Effector memory CD8-positive, alpha-beta T cell (primary cell): ENCODE measurements at regions not wholly inside any gene's neighbourhood (a gene's known extent, or its start where the extent isn't known, plus 50 kb on each side); places are given as distances from the start of the nearest gene placed in this dataset.

Source experiments
- ATAC-seq: fragments of 150-1000 bp; cut with Tn5 transposase; replicated peaks from 2 replicates; pipeline ENCODE4 v1.10.0; 2021; ENCODE audit warnings: mild to moderate bottlenecking, moderate library complexity
- DNase-seq, 3 experiments: peaks; one replicate each; pipeline ENCODE4 v3.0.0; 2021
- H3K27ac Mint-ChIP-seq, 2 donors: one replicate each; pipeline ENCODE4 v1.8.0; 2022; ENCODE audit warnings: mild to moderate bottlenecking in 2 of 2, mixed read lengths in 2 of 2, moderate library complexity in 2 of 2
- H3K27me3 Mint-ChIP-seq, 2 donors: one replicate each; pipeline ENCODE4 v1.8.0; 2022; ENCODE audit warnings: mixed read lengths in 2 of 2
- H3K36me3 Mint-ChIP-seq: one replicate; pipeline ENCODE4 v1.8.0; 2022; ENCODE audit warnings: mild to moderate bottlenecking, moderate library complexity, mixed read lengths; ENCODE audit not compliant: insufficient read depth
- H3K4me1 Mint-ChIP-seq, 2 donors: one replicate each; pipeline ENCODE4 v1.8.0; 2022; ENCODE audit warnings: low read depth in 2 of 2, mixed read lengths in 2 of 2
- H3K4me3 Mint-ChIP-seq, 2 donors: one replicate each; pipeline ENCODE4 v1.8.0; 2022; ENCODE audit warnings: mild to moderate bottlenecking in 2 of 2, mixed read lengths in 2 of 2, moderate library complexity in 2 of 2
- H3K9me3 Mint-ChIP-seq, 2 donors: one replicate each; pipeline ENCODE4 v1.8.0; 2022; ENCODE audit warnings: mixed read lengths in 2 of 2

GRCh38 chr21:19326531-19327319 is 923.1 kb upstream of the TMPRSS15 start:
- H3K4me1 Mint-ChIP-seq = no peaks in the 10 kb centered on the region
- H3K27ac Mint-ChIP-seq = no peak overlapping the region
- H3K36me3 Mint-ChIP-seq = no peaks in the 10 kb centered on the region
- H3K27me3 Mint-ChIP-seq = no peaks in the 10 kb centered on the region
- no peak for ATAC-seq
- no peaks in the 10 kb centered on the region for H3K9me3 Mint-ChIP-seq
- DNase-seq = no peak
- H3K4me3 Mint-ChIP-seq = no peak overlapping the region

DNA sequence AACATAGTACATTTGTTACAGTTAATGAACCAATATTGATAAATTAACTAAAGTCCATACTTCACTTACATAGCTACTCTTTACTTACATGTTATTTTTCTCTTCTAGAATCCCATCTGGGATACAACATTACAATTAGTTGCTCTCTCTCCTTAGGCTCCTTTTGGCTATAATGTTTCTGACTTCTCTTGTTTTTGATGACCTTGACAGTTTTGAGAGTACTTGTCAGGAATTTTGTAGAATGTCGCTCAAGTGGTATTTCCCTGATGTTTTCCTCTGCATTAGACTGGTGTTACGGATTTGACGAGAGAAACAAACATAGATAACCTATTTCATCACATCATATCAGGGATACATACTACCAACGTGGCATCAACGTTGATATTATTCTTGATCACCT is 925.4 kb upstream of the TMPRSS15 start:
- H3K9me3 Mint-ChIP-seq = no peaks in the 10 kb centered on the region
- DNase-seq (no peak), ATAC-seq (no peak)
- H3K27ac Mint-ChIP-seq = no peak overlapping the region
- no peaks in the 10 kb centered on the region for H3K36me3 Mint-ChIP-seq
- no peaks in the 10 kb centered on the region for H3K27me3 Mint-ChIP-seq
- no peak overlapping the region for H3K4me3 Mint-ChIP-seq
- H3K4me1 Mint-ChIP-seq = no peaks in the 10 kb centered on the region

DNA sequence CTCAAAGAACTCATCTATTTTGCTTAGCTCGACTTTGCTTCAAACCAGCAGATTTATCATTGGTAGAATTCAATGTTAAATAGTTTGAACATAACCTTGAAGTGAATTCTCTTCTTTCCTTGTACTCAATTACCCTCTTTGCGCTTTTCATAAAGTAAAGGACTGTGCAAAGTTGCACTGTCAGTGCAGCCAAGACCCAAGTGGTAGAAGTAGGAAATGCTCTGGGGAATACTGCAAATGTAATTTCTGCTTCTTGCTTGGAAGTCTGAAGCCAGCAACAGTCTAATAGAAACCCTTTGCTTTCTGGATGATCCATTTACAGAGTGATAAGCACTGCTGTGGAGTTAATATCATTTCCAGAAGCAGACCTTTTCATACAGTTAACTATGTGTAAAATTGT is 936.7 kb upstream of the TMPRSS15 start:
- ATAC-seq (no peak), DNase-seq (no peak)
- Mint-ChIP-seq H3K4me1 (no peaks in the 10 kb centered on the region), H3K9me3 (peaks cover 0 to 1% of the 10 kb centered on the region in 2 donors), H3K4me3 (no peak overlapping the region), H3K27ac (no peak overlapping the region), H3K36me3 (no peaks in the 10 kb centered on the region), H3K27me3 (no peaks in the 10 kb centered on the region)

- no peaks in the 10 kb centered on the region for H3K27me3 Mint-ChIP-seq
- no peak overlapping the region for H3K27ac Mint-ChIP-seq
- no peaks in the 10 kb centered on the region for H3K36me3 Mint-ChIP-seq
- ATAC-seq = no peak
- peaks cover 0 to 2% of the 10 kb centered on the region in 2 donors for H3K9me3 Mint-ChIP-seq
- no peaks in the 10 kb centered on the region for H3K4me1 Mint-ChIP-seq
- DNase-seq = no peak
- no peak overlapping the region for H3K4me3 Mint-ChIP-seq
These were observed 937.4 kb upstream of the TMPRSS15 start for GRCh38 chr21:19340954-19341353.

DNA sequence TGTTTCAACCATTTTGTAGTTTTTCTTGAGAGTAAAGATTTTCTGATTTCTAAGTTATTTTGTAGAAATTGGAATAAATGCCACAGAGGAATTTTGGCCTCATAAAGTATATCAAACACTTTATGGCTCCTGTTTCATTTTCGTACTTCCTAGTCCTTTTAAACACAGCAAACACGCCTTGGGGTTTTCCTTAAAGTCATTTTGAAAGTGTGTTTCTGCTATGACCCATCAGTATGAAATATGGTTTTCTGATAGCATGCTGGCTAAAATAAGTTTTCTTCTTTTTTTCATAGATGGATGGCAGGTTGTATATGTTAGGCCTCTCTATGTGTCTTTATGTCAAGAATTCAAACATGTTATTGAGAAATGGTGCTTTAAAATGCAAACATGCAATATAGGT is 940.1 kb upstream of the TMPRSS15 start:
- H3K4me1 Mint-ChIP-seq = no peaks in the 10 kb centered on the region
- no peak for ATAC-seq

DNA sequence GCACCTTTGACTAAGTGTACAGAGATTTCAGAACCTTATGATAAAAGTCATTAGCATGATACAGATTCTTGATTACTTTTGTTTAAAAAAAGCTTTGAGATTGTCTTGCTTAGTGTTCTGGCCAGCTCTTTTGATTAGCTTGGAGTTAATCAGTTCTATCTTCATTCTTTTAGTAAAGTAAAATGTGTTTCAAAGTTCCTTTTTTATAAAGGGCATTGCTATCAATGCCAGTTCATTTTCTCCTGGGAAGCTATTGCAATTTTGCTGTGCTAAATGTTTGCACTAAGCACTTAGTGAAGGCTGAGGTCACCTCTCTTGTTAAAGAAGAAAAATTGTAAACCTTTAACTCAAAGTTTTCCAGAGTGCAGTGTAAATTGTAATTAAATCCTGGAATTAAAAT is 946.7 kb upstream of the TMPRSS15 start:
- Mint-ChIP-seq H3K4me3 (no peak overlapping the region), H3K36me3 (no peaks in the 10 kb centered on the region), H3K4me1 (no peaks in the 10 kb centered on the region), H3K9me3 (peaks cover 0 to 5% of the 10 kb centered on the region in 2 donors), H3K27ac (no peak overlapping the region), H3K27me3 (no peaks in the 10 kb centered on the region)
- no peak for DNase-seq
- ATAC-seq = no peak

More for the DNA sequence above, 940.1 kb upstream of the TMPRSS15 start:
- DNase-seq = no peak
- H3K9me3 Mint-ChIP-seq = peaks cover 0 to 4% of the 10 kb centered on the region in 2 donors
- no peak overlapping the region for H3K27ac Mint-ChIP-seq
- no peaks in the 10 kb centered on the region for H3K27me3 Mint-ChIP-seq
- H3K4me3 Mint-ChIP-seq = no peak overlapping the region
- H3K36me3 Mint-ChIP-seq = no peaks in the 10 kb centered on the region

- no peaks in the 10 kb centered on the region for H3K27me3 Mint-ChIP-seq
- ATAC-seq = no peak
- H3K36me3 Mint-ChIP-seq = no peaks in the 10 kb centered on the region
- no peak overlapping the region for H3K4me3 Mint-ChIP-seq
- no peaks in the 10 kb centered on the region for H3K4me1 Mint-ChIP-seq
- H3K9me3 Mint-ChIP-seq = peaks cover 4 to 6% of the 10 kb centered on the region in 2 donors
- H3K27ac Mint-ChIP-seq = no peak overlapping the region
- no peak for DNase-seq
These were observed 949.7 kb upstream of the TMPRSS15 start for GRCh38 chr21:19353256-19353655.

GRCh38 chr21:19368944-19369343 is 965.4 kb upstream of the TMPRSS15 start:
- DNase-seq (no peak), ATAC-seq (no peak)
- no peak overlapping the region for H3K4me3 Mint-ChIP-seq
- H3K4me1 Mint-ChIP-seq = no peaks in the 10 kb centered on the region
- no peaks in the 10 kb centered on the region for H3K27me3 Mint-ChIP-seq
- H3K36me3 Mint-ChIP-seq = no peaks in the 10 kb centered on the region
- no peak overlapping the region for H3K27ac Mint-ChIP-seq
- H3K9me3 Mint-ChIP-seq = peaks cover 3 to 8% of the 10 kb centered on the region in 2 donors

DNA sequence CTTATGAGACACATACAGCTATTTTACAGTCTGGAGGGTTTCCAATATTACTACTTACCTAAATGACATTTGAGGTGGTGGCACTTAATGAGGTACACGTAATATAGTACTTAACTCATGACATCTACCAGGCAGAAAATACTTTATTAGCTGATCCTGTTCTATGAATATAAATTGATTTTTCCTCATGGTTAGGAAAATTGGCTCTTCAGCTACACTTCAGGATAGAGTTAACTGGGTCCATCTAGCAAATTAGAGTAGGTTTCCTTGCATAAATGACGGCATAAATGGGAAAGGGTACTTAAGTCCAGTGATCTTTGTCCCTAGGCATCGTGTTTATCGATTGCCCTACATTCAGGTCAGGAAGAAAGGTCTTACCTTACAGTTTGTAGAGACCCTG is 988.8 kb upstream of the TMPRSS15 start:
- no peak for ATAC-seq
- no peak overlapping the region for H3K4me3 Mint-ChIP-seq

GRCh38 chr21:19400223-19400770 is 996.7 kb upstream of the TMPRSS15 start:
- no peaks in the 10 kb centered on the region for H3K36me3 Mint-ChIP-seq
- DNase-seq = no peak
- H3K27me3 Mint-ChIP-seq = no peaks in the 10 kb centered on the region
- H3K27ac Mint-ChIP-seq = no peak overlapping the region
- no peak for ATAC-seq
- H3K9me3 Mint-ChIP-seq = peaks cover 0 to under 1% of the 10 kb centered on the region in 2 donors
- H3K4me3 Mint-ChIP-seq = no peak overlapping the region
- H3K4me1 Mint-ChIP-seq = no peaks in the 10 kb centered on the region

More for the DNA sequence above, 988.8 kb upstream of the TMPRSS15 start:
- Mint-ChIP-seq H3K27ac (no peak overlapping the region), H3K4me1 (no peaks in the 10 kb centered on the region), H3K27me3 (no peaks in the 10 kb centered on the region), H3K36me3 (no peaks in the 10 kb centered on the region), H3K9me3 (peaks cover 9 to 10% of the 10 kb centered on the region in 2 donors)
- DNase-seq = no peak

- Mint-ChIP-seq H3K9me3 (no peaks in the 10 kb centered on the region), H3K36me3 (no peaks in the 10 kb centered on the region), H3K4me1 (no peaks in the 10 kb centered on the region), H3K27ac (no peak overlapping the region), H3K4me3 (no peak overlapping the region), H3K27me3 (no peaks in the 10 kb centered on the region)
- DNase-seq (no peak), ATAC-seq (no peak)
These were observed 999.3 kb upstream of the TMPRSS15 start for GRCh38 chr21:19402870-19403269.

- H3K4me1 Mint-ChIP-seq = no peaks in the 10 kb centered on the region
- H3K27me3 Mint-ChIP-seq = no peaks in the 10 kb centered on the region
- no peak overlapping the region for H3K27ac Mint-ChIP-seq
- ATAC-seq (no peak), DNase-seq (no peak)
- H3K9me3 Mint-ChIP-seq = no peaks in the 10 kb centered on the region
- H3K4me3 Mint-ChIP-seq = no peak overlapping the region
- no peaks in the 10 kb centered on the region for H3K36me3 Mint-ChIP-seq
These were observed 1001.7 kb upstream of the TMPRSS15 start for GRCh38 chr21:19405326-19405725.

DNA sequence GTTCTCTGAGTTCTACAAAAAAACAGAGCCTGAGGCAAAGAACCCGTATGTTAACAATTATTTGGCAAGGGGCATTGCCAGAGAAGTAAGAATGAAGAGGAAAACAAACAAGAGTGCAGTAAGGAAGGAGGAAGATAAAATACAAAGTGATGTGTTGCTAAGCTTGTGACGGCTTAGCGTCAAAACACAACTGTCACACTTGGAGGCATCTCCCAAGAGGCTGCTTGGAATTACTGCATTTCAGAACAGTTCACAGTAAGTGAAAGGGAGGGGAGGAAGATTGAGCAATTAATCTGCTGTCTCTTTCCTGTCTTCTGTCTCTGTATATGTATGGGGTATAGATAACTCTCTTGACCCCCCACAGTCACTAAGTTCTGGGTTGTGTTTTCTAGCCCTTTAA is 1017.0 kb upstream of the TMPRSS15 start:
- no peak overlapping the region for H3K27ac Mint-ChIP-seq

DNA sequence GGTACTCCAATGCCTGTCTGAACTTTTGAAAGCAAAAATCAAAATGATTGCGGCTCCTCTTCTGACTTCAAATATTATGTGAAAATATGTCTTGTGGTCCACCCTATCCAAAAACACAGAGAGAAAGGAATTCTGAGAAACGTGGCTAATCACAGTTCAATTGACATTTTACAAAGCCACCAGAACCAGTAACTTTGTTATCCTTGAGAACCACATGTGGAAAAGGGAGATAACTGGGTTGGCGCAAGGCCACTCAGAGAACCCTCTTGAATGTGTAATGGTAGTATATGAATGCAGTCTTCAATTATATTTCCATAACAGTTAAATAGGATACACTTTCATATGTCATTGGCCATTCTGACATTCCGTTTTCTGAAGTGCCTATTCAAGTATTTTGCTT is 1030.0 kb upstream of the TMPRSS15 start:
- no peak overlapping the region for H3K27ac Mint-ChIP-seq
- H3K9me3 Mint-ChIP-seq = peaks cover 7 to 15% of the 10 kb centered on the region in 2 donors
- H3K36me3 Mint-ChIP-seq = no peaks in the 10 kb centered on the region
- ATAC-seq (no peak), DNase-seq (no peak)
- H3K4me3 Mint-ChIP-seq = no peak overlapping the region
- H3K27me3 Mint-ChIP-seq = no peaks in the 10 kb centered on the region
- no peaks in the 10 kb centered on the region for H3K4me1 Mint-ChIP-seq

More for the DNA sequence above, 1017.0 kb upstream of the TMPRSS15 start:
- no peak for ATAC-seq
- DNase-seq = no peak
- Mint-ChIP-seq H3K9me3 (peaks cover 8 to 16% of the 10 kb centered on the region in 2 donors), H3K4me3 (no peak overlapping the region), H3K36me3 (no peaks in the 10 kb centered on the region), H3K27me3 (no peaks in the 10 kb centered on the region), H3K4me1 (no peaks in the 10 kb centered on the region)
